Upper lobe of left lung (tissue), 4 donors: ENCODE measurements at regions not wholly inside any gene's neighbourhood (a gene's known extent, or its start where the extent isn't known, plus 50 kb on each side); places are given as distances from the start of the nearest gene placed in this dataset.

Experiments
- CTCF ChIP-seq, 6 experiments: fragments of 450-650 bp in 4 of 6; fragments of 200-600 bp in 2 of 6; sonication (generic) in 2 of 6; IDR thresholded peaks; one replicate each; pipeline ENCODE4 v1.5.1; 2016 to 2019; ENCODE audit warnings: antibody characterized with exemption in 6 of 6
- EP300 ChIP-seq, 4 donors: sonication (generic); formaldehyde crosslinking; IDR thresholded peaks; one replicate each; pipeline ENCODE4 v1.5.1; 2017; ENCODE audit warnings: antibody characterized with exemption in 4 of 4, control low read depth in 2 of 4
- POLR2A ChIP-seq, 4 donors: fragments of 450-650 bp; IDR thresholded peaks; one replicate each; pipeline ENCODE4 v1.5.1; 2016 to 2017; ENCODE audit warnings: antibody characterized with exemption in 4 of 4, mild to moderate bottlenecking in 2 of 4
- POLR2AphosphoS5 ChIP-seq, 2 donors: sonication (generic); formaldehyde crosslinking; IDR thresholded peaks; one replicate each; pipeline ENCODE4 v1.5.1; 2017; ENCODE audit warnings: antibody characterized with exemption in 2 of 2

GRCh38 chr9:36760667-36761420 lies 188.1 kb downstream of the MELK start:
- no peak for TF ChIP-seq CTCF (IDR thresholded peaks at IDR 0.05)
- TF ChIP-seq POLR2A (IDR thresholded peaks at IDR 0.05), result no peak
- no peak for TF ChIP-seq POLR2AphosphoS5 (IDR thresholded peaks at IDR 0.05)
- no peak for TF ChIP-seq EP300 (IDR thresholded peaks at IDR 0.05)
